ENCODE measurements at regions not wholly inside any gene's neighbourhood (a gene's known extent, or its start where the extent isn't known, plus 50 kb on each side); places are given as distances from the start of the nearest gene placed in this dataset.

- Mint-ChIP-seq H3K27ac (no peak overlapping the region), H3K36me3 (peaks cover 12% of the 10 kb centered on the region), H3K4me3 (no peak overlapping the region), H3K27me3 (ENCODE audit: low read depth) (no peaks in the 10 kb centered on the region), H3K9me3 (peaks cover 22% of the 10 kb centered on the region), H3K4me1 (no peaks in the 10 kb centered on the region)
- POLR2A ChIA-PET = no interaction called here
- CTCF ChIA-PET = no interaction called here
- TF ChIP-seq TEAD4 (CRISPR knock-in tag; IDR thresholded peaks at IDR 0.05) (no peak), ETV6 (CRISPR knock-in tag; IDR thresholded peaks at IDR 0.05) (no peak), AFF4 (CRISPR knock-in tag; IDR thresholded peaks at IDR 0.05; ENCODE audit: borderline replicate concordance) (no peak), HMGXB4 (CRISPR knock-in tag; IDR thresholded peaks at IDR 0.05) (no peak), RELA (CRISPR knock-in tag; IDR thresholded peaks at IDR 0.05; ENCODE audit: borderline replicate concordance) (no peak), PRRX2 (CRISPR knock-in tag; IDR thresholded peaks at IDR 0.05) (no peak), PRDM15 (CRISPR knock-in tag; IDR thresholded peaks at IDR 0.05) (no peak), ZNF121 (CRISPR knock-in tag; IDR thresholded peaks at IDR 0.05) (no peak), MLX (CRISPR knock-in tag; IDR thresholded peaks at IDR 0.05) (no peak), ATF3 (CRISPR knock-in tag; conservative IDR thresholded peaks at IDR 0.05) (no peak)
- ATAC-seq (no peak), DNase-seq (ENCODE audit: low spot score) (no peak)
These were observed 118.2 kb downstream of the TENT5A start for GRCh38 chr6:81634155-81634880.

- Mint-ChIP-seq H3K4me3 (no peak overlapping the region), H3K27me3 (ENCODE audit: low read depth) (no peaks in the 10 kb centered on the region), H3K27ac (no peak overlapping the region), H3K36me3 (peaks cover 12% of the 10 kb centered on the region), H3K9me3 (peaks cover 22% of the 10 kb centered on the region), H3K4me1 (no peaks in the 10 kb centered on the region)
- ChIA-PET POLR2A (no interaction called here), CTCF (no interaction called here)
- ATAC-seq (no peak), DNase-seq (ENCODE audit: low spot score) (no peak)
- TF ChIP-seq FOXP1 (CRISPR knock-in tag; IDR thresholded peaks at IDR 0.05; ENCODE audit: borderline replicate concordance) = no peak
- TF ChIP-seq ZNF219 (CRISPR knock-in tag; IDR thresholded peaks at IDR 0.05; ENCODE audit: borderline replicate concordance) = no peak
- TF ChIP-seq TEAD4 (CRISPR knock-in tag; IDR thresholded peaks at IDR 0.05) = no peak
- no peak for TF ChIP-seq ZNF121 (CRISPR knock-in tag; IDR thresholded peaks at IDR 0.05)
- TF ChIP-seq ZNF671 (CRISPR knock-in tag; IDR thresholded peaks at IDR 0.05) = no peak
- no peak for TF ChIP-seq USF1 (CRISPR knock-in tag; IDR thresholded peaks at IDR 0.05)
These were observed 119.1 kb downstream of the TENT5A start for GRCh38 chr6:81633391-81633790.

Data from WTC11 (cell line).